DOHH2 (cell line): ENCODE measurements at regions not wholly inside any gene's neighbourhood (a gene's known extent, or its start where the extent isn't known, plus 50 kb on each side); places are given as distances from the start of the nearest gene placed in this dataset.

Source experiments
- H3F3A ChIP-seq: fragments of 200-600 bp; sonication (generic), shearing (Covaris generic); 2 replicates; pipeline ENCODE4 v1.6.0; 2016; ENCODE audit warnings: antibody characterized with exemption, mild to moderate bottlenecking; ENCODE audit not compliant: control insufficient read depth, insufficient read depth
- H3K27ac ChIP-seq: fragments of 200-600 bp; sonication (generic); 2 replicates; pipeline ENCODE4 v1.5.1; 2014; ENCODE audit warnings: low read depth, mild to moderate bottlenecking, low read length, moderate library complexity
- H3K27me3 ChIP-seq: fragments of 200-600 bp; sonication (generic); 2 replicates; pipeline ENCODE4 v1.6.1; 2014; ENCODE audit warnings: mild to moderate bottlenecking, low read length, mixed read lengths; ENCODE audit not compliant: control insufficient read depth
- H3K36me3 ChIP-seq: fragments of 200-600 bp; sonication (generic); 2 replicates; pipeline ENCODE4 v1.6.1; 2014; ENCODE audit warnings: mild to moderate bottlenecking, low read length, moderate library complexity, mixed read lengths; ENCODE audit not compliant: control insufficient read depth
- H3K4me1 ChIP-seq: fragments of 200-600 bp; sonication (generic); 2 replicates; pipeline ENCODE4 v1.6.1; 2014; ENCODE audit warnings: mild to moderate bottlenecking, low read length, mixed read lengths; ENCODE audit not compliant: control insufficient read depth
- H3K4me2 ChIP-seq: fragments of 200-600 bp; sonication (generic); 2 replicates; pipeline ENCODE4 v1.6.0; 2014; ENCODE audit warnings: mild to moderate bottlenecking, low read length, moderate library complexity
- H3K4me3 ChIP-seq: fragments of 200-600 bp; sonication (generic); 2 replicates; pipeline ENCODE4 v1.5.1; 2014; ENCODE audit warnings: mild to moderate bottlenecking, low read length, mixed read lengths
- H3K79me2 ChIP-seq: fragments of 200-600 bp; sonication (generic); 2 replicates; pipeline ENCODE4 v1.6.1; 2014; ENCODE audit warnings: mild to moderate bottlenecking, low read length, mixed read lengths; ENCODE audit not compliant: control insufficient read depth
- H3K9me2 ChIP-seq: fragments of 200-600 bp; sonication (generic); replicated peaks from 2 replicates; pipeline ENCODE4 v1.6.1; 2014; ENCODE audit warnings: mild to moderate bottlenecking, low read length, mixed read lengths; ENCODE audit not compliant: control insufficient read depth
- H3K9me3 ChIP-seq: fragments of 200-600 bp; sonication (generic); 2 replicates; pipeline ENCODE4 v1.6.1; 2014; ENCODE audit warnings: antibody characterized with exemption, low read length, mixed read lengths; ENCODE audit not compliant: control insufficient read depth, insufficient read depth
- H4K20me1 ChIP-seq: fragments of 200-600 bp; sonication (generic); 2 replicates; pipeline ENCODE4 v1.6.0; 2014; ENCODE audit warnings: low read depth, mild to moderate bottlenecking, antibody characterized with exemption, low read length, moderate library complexity; ENCODE audit not compliant: control insufficient read depth, insufficient read depth
- CTCF ChIP-seq: fragments of 200-600 bp; sonication (generic); IDR thresholded peaks from one replicate; pipeline ENCODE4 v1.5.1; 2014; ENCODE audit warnings: antibody characterized with exemption, mild to moderate bottlenecking, low read depth, low read length; ENCODE audit not compliant: poor library complexity, severe bottlenecking
- EZH2phosphoT487 ChIP-seq: fragments of 200-600 bp; sonication (generic); IDR thresholded peaks from 2 replicates; pipeline ENCODE4 v1.6.1; 2017; ENCODE audit warnings: borderline replicate concordance, mild to moderate bottlenecking, antibody characterized with exemption, low read length, moderate library complexity, mixed read lengths

- Histone ChIP-seq H3F3A (no peaks in the 10 kb centered on the region), H3K4me2 (no peak overlapping the region), H3K4me3 (no peak overlapping the region), H3K36me3 (no peaks in the 10 kb centered on the region), H3K9me2 (no peaks in the 10 kb centered on the region), H3K79me2 (no peaks in the 10 kb centered on the region), H3K27ac (no peak overlapping the region), H3K4me1 (no peaks in the 10 kb centered on the region), H4K20me1 (no peaks in the 10 kb centered on the region), H3K9me3 (no peaks in the 10 kb centered on the region), H3K27me3 (no peaks in the 10 kb centered on the region)
- TF ChIP-seq CTCF (no peak), EZH2phosphoT487 (no peak)
Measured at GRCh38 chrY:15162211-15162610, 637.9 kb downstream of the NLGN4Y start.

GRCh38 chrY:15179890-15180289 lies 655.6 kb downstream of the NLGN4Y start:
- Histone ChIP-seq H3K4me1 (no peaks in the 10 kb centered on the region), H3K79me2 (no peaks in the 10 kb centered on the region), H4K20me1 (no peaks in the 10 kb centered on the region), H3K36me3 (no peaks in the 10 kb centered on the region), H3K4me2 (no peak overlapping the region), H3K27me3 (no peaks in the 10 kb centered on the region), H3K9me3 (no peaks in the 10 kb centered on the region), H3K9me2 (no peaks in the 10 kb centered on the region), H3K27ac (no peak overlapping the region), H3K4me3 (no peak overlapping the region), H3F3A (no peaks in the 10 kb centered on the region)
- TF ChIP-seq EZH2phosphoT487 (no peak), CTCF (no peak)

GRCh38 chrY:15229056-15229455 lies 704.7 kb downstream of the NLGN4Y start:
- Histone ChIP-seq H3K79me2 (no peaks in the 10 kb centered on the region), H3F3A (no peaks in the 10 kb centered on the region), H3K4me1 (no peaks in the 10 kb centered on the region), H3K36me3 (no peaks in the 10 kb centered on the region), H3K27ac (no peak overlapping the region), H3K4me2 (no peak overlapping the region), H3K4me3 (no peak overlapping the region), H3K9me3 (no peaks in the 10 kb centered on the region), H3K9me2 (no peaks in the 10 kb centered on the region), H3K27me3 (no peaks in the 10 kb centered on the region), H4K20me1 (no peaks in the 10 kb centered on the region)
- no peak for TF ChIP-seq CTCF
- no peak for TF ChIP-seq EZH2phosphoT487
